Prostate gland (tissue), 2 donors: ENCODE measurements at regions not wholly inside any gene's neighbourhood (a gene's known extent, or its start where the extent isn't known, plus 50 kb on each side); places are given as distances from the start of the nearest gene placed in this dataset.

Experiments used
- CTCF ChIP-seq, 4 experiments: fragments of 200-600 bp in 2 of 4; fragments of 450-650 bp in 2 of 4; sonication (generic) in 2 of 4; IDR thresholded peaks; 1 replicate in 3 of 4; 2 replicates in 1 of 4; pipeline ENCODE4 v1.5.1; 2016 to 2019; ENCODE audit warnings: antibody characterized with exemption in 4 of 4, mild to moderate bottlenecking in 2 of 4, moderate library complexity in 2 of 4
- POLR2AphosphoS5 ChIP-seq: sonication (generic); formaldehyde crosslinking; IDR thresholded peaks from one replicate; pipeline ENCODE4 v1.6.1; 2017; ENCODE audit warnings: antibody characterized with exemption

- TF ChIP-seq POLR2AphosphoS5 (no peak), CTCF (IDR thresholded peaks at IDR 0.05) (no peak)
These were observed 1008.9 kb upstream of the PCDH7 start for GRCh38 chr4:29711226-29711625.
